ENCODE measurements at regions not wholly inside any gene's neighbourhood (a gene's known extent, or its start where the extent isn't known, plus 50 kb on each side); places are given as distances from the start of the nearest gene placed in this dataset.

DNA sequence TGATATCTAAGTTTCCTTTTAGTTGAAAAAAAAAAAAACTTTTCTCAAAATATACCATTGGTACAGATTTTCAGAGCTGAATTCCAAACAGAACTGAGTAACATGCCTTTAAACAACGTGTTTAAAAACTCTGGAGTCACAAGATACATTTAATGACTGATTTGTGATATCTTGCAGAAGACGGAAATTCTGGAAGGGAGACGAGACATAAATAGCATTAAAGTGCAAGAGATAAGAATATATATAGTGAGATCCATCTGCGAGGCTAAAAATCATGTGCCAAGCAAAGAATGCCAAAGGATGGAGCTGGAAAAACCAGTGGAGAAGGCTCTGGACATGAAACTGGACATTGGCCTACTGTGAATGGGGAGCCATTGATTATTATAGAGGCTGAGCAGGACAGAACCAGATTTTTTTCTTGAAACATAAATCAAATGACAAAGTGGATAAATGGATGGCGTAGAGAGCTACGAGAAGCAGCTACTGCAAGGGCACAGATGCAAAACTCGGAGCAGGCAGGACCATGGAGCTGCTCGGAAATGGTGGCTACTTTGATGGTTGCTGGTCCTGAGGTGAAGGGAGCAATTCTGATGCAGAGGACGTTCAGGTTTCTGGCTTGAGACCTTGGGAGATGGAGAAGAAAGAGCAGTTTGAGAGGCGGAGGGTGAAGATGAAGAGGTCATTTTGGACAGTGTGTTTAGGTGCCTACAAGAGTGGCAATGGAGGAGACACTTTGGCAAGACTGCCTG is 88.8 kb downstream of the CPN2 start:
- TF ChIP-seq GATA2 (IDR thresholded peaks at IDR 0.05; ENCODE audit: low read depth, low read length): no peak
- no peak for TF ChIP-seq GATA3 (IDR thresholded peaks at IDR 0.05; ENCODE audit: low read depth, low read length)

DNA sequence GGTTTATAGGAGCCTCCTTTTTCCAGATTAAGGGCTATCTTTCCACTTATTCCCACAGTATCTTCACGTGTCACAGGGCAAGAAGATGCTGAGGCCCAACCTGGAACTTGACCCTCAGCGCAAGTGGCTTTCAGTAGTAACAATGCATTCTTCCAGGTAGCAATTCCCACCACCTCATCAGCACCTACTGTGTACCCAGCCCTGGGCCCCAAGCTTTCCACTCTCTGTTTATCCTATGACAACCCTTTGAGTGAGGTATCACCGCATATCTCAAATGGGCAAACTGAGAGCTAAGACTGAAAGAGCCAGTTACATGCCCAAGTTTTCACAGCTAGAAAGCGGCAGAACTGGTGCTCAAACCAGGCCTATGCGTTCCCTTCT is 88.2 kb downstream of the CPN2 start:
- TF ChIP-seq GATA3 (IDR thresholded peaks at IDR 0.05; ENCODE audit: low read depth, low read length) (no peak), GATA2 (IDR thresholded peaks at IDR 0.05; ENCODE audit: low read depth, low read length) (no peak)

DNA sequence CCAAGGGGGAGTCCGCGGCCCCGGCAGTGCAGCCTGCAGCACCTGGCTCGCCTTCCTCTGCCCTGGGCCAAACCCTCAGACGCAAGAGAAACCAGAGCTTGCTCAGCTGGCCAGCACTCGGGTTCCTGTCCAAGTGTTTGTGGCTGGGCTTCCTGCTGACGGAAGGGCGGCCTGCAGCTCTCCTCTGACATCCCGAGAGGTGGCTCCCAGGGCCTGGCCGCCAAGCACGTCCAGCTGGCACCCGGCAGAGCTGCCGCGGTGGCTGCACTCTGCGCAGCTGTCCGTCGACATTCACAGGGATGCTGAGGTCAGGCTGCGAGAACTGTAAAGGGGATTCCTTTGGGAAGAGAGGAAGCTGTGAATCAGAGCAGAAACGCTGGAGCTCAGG is 85.6 kb downstream of the CPN2 start:
- TF ChIP-seq GATA2 (IDR thresholded peaks at IDR 0.05; ENCODE audit: low read depth, low read length) (no peak), GATA3 (IDR thresholded peaks at IDR 0.05; ENCODE audit: low read depth, low read length) (no peak)

DNA sequence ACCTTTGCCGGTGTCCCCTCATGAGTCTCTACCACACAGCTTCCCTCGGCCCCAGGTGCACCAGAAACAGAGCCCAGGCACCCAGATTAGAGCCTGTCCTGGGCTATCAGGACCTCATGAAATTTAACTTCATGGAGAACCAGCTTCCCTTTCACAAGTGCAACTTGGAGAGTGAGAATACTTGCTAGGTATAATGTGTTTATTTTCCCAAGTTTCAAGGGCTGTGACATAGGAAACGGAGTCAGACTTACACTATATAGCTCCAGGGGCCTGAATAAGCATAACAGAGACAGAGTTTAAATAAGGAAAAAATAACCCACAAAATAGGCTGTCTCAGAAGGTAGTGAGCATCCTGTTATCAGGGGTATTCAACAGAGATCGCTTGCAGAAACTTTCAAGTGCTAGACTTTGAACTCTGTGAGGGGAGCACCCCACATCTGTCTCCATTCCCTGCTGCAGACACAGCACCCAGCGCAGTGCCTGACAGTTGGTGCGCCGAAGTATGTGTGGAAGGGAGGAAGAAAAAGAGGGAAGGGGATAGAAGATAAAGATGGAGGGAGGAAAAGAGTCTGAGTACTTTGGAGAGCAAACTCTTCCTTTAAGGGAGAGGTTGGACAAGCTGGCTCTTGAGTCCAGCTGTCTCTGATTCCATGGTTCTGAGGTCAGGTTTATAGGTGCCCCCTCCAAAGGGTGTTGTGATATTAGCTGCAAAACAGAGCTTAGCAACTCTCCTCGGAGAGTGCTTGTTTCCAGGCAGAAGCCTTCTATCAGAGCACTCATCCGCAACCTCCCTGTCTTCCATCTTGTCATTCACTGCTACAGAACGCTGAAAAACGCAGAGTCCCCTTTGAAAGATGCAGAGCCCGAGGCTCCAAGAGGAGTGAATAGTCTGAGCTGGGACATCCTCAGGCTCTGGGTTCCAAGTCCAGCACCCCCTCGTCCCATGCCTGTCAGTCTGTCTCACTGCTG is 84.8 kb downstream of the CPN2 start:
- TF ChIP-seq GATA3 (IDR thresholded peaks at IDR 0.05; ENCODE audit: low read depth, low read length) (no peak), GATA2 (IDR thresholded peaks at IDR 0.05; ENCODE audit: low read depth, low read length) (no peak)

DNA sequence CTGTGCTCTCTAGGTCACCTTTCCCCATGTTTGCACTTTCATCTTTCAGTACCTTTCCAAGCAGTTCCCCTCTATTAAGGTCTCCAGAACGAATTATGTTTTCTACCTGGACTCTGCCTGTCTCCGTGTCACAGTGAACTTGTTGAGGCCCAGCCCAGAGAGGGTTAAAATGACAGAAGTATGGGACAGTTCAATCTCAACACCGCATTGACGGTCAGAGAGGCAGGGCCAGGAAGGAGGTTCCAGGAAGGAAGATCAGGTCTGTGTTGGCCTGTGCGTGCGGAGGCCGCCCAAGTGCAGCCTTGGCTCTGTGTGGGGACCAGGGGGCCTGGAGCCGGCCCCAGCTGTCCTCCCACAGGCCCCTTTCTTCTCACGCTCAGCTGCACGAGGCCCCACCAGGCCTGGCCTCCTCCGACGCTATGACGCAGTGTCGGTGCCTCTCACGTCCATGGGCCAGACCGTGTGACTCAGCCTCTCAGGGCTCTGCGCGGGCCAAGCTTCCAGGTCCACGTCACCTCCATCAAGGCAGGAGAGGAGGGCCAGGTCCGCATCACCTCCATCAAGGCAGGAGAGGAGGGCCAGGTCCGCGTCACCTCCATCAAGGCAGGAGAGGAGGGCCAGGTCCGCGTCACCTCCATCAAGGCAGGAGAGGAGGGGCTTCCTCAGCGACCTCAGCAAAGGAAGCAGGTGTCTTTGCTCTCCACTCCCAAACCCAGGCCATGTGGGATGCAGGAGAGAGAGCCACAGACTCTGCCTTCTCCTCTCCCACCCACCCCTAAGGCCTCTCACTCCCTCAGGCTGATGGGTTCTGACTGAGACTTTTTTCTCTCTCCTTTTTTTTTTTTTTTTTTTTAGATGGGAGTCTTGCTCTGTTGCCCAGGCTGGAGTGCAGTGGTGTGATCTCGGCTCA is 83.1 kb downstream of the CPN2 start:
- TF ChIP-seq GATA3 (IDR thresholded peaks at IDR 0.05; ENCODE audit: low read depth, low read length) (no peak), GATA2 (IDR thresholded peaks at IDR 0.05; ENCODE audit: low read depth, low read length) (no peak)

DNA sequence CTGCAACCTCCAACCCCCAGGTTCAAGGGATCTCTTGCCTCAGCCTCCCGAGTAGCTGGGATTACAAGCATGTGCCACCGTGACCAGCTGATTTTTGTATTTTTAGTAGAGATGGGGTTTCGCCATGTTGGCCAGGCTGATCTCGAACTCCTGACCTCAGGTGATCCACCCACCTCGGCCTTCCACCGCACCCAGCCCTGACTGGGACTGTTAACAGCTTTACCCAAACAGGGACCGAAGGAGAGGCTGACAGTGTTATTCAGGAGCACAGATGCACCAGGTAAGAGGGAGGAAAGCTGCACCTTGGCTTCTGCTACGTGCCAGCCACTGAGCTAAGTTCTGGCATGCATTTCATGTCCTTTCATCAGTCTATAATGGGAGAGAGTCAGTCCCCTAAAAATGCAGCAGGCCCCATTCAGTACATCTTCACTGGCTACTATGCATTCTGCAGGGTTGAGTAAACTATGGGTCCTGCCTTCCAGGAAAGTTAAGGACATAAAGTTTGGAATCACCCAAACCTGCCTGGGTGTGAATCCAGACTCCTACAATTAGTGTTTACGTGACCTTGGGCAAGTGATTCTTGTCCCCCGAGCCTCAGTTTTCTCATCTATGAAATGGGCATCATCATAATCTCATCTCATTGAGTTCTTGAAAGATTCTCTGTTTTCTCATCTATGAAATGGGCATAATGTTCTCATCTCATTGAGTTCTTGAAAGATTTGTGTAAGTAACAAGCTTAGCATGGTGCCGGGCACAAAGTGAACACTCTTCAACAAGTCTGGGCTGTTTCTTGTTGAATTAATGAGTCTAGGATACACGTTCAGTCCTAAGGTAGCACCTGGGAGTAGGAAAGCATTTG is 82.2 kb downstream of the CPN2 start:
- TF ChIP-seq GATA3 (IDR thresholded peaks at IDR 0.05; ENCODE audit: low read depth, low read length) (no peak), GATA2 (IDR thresholded peaks at IDR 0.05; ENCODE audit: low read depth, low read length) (no peak)

DNA sequence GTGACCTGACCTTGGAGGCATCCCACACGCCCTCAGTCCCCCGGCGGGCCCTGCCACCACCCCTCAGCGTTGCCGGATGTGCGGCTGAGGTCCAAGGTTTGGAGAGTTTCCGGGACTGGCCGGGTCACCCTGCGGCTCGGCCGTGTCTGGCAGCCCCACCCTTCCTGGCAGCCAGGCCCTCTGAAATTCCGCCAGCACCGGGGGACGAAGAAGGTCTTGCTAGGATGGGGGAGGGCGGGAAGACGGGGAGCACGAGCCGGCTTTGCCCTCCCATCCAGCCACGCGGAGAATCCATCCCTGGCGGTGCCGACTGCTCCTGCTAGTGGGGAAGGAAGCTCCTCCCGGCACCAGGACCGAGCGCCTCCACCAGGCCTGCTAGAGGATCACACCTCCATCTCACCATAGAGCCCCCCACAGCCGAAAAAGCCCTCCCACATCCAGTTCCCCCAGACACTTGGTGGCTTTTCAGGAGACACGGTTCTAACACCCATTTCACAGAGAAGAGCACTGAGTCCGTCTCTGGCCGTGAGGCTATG is 81.5 kb downstream of the CPN2 start:
- TF ChIP-seq GATA2 (IDR thresholded peaks at IDR 0.05; ENCODE audit: low read depth, low read length): no peak

DNA sequence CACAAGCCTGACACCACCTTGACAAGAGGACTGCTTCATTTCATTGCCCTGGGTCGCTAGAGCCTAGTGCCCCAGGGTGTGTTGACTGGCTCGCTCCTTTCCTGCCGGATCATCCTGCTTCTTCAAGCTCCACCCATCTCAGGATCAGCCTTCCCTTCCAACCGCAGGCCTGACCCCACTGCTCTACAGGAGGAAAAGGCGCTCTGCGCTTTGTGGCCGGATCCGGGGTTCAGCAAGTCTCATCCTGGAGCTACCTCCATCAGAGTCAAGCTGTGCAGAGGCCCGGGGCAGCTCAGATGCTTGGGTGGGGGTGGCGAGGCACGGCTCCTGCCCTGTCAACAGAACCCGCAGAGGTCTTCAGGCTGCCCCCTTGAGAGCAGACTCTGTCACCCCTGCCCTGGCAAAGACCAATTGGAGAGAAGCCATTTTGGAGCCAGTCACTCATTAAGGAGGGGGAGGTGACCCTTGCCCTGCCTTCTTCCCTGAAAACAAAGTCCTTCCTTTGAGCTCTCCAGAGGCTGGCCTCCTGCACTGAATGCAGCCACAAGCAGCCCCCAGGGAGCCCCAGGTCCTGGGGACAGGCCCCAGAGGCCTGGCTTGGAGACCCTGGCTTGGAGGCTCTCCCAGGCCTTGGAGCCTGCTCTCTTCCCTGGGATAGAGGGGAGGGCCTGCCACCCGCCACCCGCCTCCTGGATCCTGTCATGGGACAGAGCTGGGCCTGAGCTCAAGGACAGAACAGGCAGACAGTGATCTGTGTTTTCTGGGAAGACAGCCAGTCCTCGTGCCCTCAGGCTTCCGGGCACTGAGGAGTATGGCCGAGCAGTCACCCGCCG is 80.3 kb downstream of the CPN2 start:
- no peak for TF ChIP-seq GATA3 (IDR thresholded peaks at IDR 0.05; ENCODE audit: low read depth, low read length)
- peak; percentile 73 for TF ChIP-seq GATA2 (IDR thresholded peaks at IDR 0.05; ENCODE audit: low read depth, low read length)

DNA sequence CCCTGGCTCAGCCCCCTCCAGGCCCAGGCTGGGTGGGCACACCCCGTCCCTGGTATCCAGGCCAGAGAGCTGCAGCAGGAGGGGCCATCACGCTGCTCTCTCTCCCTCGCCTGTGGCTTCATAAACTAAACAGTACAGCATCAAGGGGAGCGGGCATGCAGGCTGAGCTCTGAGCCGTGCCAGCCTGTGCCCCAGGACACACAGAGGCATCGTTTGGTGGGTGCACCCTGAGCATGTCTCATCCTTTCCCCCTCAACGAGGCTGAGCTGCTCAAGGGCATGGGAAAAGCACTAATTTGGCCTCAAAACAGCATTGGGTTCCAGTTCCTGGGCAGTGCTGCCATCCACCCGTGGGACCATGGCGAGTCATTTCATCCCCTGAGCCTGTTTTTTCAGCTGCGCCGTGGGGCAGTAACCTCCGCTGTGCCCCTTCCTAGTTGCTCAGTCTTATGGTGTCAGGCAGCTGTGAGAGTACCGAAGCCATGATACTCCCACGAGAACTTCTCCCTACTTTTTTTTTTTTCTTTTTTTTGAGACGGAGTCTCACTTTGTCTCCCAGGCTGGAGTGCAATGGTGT is 79.6 kb downstream of the CPN2 start:
- TF ChIP-seq GATA3 (IDR thresholded peaks at IDR 0.05; ENCODE audit: low read depth, low read length) (no peak), GATA2 (IDR thresholded peaks at IDR 0.05; ENCODE audit: low read depth, low read length) (no peak)

DNA sequence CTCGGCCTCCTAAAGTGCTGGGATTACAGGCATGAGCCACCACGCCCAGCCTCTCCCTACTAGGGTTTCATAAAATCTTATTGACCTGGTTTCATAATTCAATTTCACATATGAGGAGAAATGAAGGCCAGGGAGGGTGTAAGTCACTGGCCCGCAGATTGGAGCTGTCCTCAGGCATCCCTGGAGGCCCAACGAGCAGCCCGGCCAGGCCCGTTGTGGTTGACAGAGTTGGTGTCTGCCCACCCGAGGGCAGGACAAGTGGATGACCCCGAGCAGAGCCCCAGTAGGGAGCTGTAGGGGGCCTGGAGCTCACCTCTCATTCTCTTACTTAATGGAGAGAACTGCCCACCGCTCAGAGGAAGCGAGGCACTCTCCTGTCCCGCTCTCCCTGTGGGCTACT is 78.9 kb downstream of the CPN2 start:
- no peak for TF ChIP-seq GATA3 (IDR thresholded peaks at IDR 0.05; ENCODE audit: low read depth, low read length)
- no peak for TF ChIP-seq GATA2 (IDR thresholded peaks at IDR 0.05; ENCODE audit: low read depth, low read length)

DNA sequence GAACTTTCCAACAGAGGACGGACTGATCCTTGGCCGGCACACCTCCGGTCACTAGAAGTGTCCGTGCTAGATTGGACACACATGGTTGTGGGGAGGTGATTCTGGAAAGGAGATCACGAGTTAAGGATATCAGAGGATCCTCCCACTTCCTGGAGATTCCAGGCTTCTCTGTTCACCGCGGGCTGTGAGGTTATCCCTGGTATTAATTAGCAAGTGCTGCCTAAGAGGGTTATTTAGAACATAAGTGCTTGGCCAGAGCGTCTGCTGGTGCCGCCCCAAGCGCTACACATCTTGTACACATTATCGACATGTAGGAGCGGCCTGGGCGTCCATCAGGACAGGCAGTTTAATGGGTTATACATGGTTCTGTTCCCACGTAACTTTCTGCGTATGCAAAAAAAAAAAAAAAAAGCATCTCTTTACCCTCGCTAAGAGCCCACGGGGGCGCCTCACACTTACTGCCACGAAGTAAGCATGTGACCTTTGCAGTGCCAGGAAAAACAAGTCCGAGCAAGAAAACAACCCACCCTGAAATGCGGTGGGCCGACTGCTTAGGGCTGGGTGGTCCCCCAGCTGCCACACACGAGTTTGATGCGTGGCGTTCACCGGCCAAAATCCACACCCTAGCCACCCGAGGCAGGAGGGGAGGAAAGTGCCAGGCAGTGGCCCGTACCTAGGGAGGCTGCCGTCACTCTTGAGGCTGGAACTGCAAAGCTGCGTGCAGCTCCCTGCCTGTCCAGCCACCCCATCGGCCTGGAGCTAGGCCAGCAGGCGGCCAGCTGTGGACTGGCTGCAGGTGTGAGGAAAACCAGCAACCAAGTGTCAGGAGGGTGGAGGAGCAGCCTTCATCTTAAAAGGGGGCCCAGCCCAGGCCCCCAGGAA is 78.0 kb downstream of the CPN2 start:
- TF ChIP-seq GATA2 (IDR thresholded peaks at IDR 0.05; ENCODE audit: low read depth, low read length) (peak; percentile 43; the same call in 1 of the 2 replicates), GATA3 (IDR thresholded peaks at IDR 0.05; ENCODE audit: low read depth, low read length) (no peak)

Data from SH-SY5Y (cell line).